ENCODE measurements at regions not wholly inside any gene's neighbourhood (a gene's known extent, or its start where the extent isn't known, plus 50 kb on each side); places are given as distances from the start of the nearest gene placed in this dataset.

DNA sequence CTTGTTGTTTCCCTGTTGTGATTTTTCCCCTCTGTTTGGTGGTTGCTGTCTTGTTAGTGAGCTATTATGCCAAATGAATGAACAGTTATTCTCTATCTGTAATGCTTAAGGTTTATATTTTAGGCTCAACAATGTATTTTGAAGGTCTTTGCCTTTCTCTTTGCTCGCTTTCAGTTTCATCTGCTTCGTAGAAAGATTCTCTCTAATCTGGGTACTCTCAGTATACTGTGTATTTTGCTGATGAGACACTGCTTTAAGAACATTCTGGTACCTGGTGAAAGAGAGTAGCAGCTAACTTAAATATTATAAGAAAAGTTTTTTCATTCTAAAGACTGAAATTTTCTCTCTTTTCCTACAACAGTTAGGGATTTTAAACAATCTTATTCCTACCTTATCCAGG, 1274.7 kb upstream of the PABPC4L start:
- TF ChIP-seq, protein P1, sequence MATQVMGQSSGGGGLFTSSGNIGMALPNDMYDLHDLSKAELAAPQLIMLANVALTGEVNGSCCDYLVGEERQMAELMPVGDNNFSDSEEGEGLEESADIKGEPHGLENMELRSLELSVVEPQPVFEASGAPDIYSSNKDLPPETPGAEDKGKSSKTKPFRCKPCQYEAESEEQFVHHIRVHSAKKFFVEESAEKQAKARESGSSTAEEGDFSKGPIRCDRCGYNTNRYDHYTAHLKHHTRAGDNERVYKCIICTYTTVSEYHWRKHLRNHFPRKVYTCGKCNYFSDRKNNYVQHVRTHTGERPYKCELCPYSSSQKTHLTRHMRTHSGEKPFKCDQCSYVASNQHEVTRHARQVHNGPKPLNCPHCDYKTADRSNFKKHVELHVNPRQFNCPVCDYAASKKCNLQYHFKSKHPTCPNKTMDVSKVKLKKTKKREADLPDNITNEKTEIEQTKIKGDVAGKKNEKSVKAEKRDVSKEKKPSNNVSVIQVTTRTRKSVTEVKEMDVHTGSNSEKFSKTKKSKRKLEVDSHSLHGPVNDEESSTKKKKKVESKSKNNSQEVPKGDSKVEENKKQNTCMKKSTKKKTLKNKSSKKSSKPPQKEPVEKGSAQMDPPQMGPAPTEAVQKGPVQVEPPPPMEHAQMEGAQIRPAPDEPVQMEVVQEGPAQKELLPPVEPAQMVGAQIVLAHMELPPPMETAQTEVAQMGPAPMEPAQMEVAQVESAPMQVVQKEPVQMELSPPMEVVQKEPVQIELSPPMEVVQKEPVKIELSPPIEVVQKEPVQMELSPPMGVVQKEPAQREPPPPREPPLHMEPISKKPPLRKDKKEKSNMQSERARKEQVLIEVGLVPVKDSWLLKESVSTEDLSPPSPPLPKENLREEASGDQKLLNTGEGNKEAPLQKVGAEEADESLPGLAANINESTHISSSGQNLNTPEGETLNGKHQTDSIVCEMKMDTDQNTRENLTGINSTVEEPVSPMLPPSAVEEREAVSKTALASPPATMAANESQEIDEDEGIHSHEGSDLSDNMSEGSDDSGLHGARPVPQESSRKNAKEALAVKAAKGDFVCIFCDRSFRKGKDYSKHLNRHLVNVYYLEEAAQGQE (IDR thresholded peaks at IDR 0.05; ENCODE audit: low read depth), result no peak
- no peak for TF ChIP-seq TAF1 (IDR thresholded peaks at IDR 0.05; ENCODE audit: low read depth)
- TF ChIP-seq, protein P2, sequence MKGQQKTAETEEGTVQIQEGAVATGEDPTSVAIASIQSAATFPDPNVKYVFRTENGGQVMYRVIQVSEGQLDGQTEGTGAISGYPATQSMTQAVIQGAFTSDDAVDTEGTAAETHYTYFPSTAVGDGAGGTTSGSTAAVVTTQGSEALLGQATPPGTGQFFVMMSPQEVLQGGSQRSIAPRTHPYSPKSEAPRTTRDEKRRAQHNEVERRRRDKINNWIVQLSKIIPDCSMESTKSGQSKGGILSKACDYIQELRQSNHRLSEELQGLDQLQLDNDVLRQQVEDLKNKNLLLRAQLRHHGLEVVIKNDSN (IDR thresholded peaks at IDR 0.05), result no peak
- no peak for TF ChIP-seq CREB1 (IDR thresholded peaks at IDR 0.05; ENCODE audit: low read depth)
- no peak for TF ChIP-seq RAD21 (IDR thresholded peaks at IDR 0.05; ENCODE audit: low read depth)
- TF ChIP-seq EP300 (IDR thresholded peaks at IDR 0.05; ENCODE audit: borderline replicate concordance), result no peak
- no peak for TF ChIP-seq YY1 (IDR thresholded peaks at IDR 0.05; ENCODE audit: low read depth)
- no peak for TF ChIP-seq CEBPB (IDR thresholded peaks at IDR 0.05)
- TF ChIP-seq TEAD4 (IDR thresholded peaks at IDR 0.05), result no peak
- TF ChIP-seq EGR1 (IDR thresholded peaks at IDR 0.05), result no peak
- TF ChIP-seq NFIC (IDR thresholded peaks at IDR 0.05), result no peak
- TF ChIP-seq, protein P3, sequence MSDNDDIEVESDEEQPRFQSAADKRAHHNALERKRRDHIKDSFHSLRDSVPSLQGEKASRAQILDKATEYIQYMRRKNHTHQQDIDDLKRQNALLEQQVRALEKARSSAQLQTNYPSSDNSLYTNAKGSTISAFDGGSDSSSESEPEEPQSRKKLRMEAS (IDR thresholded peaks at IDR 0.05), result no peak
- TF ChIP-seq FOXM1 (IDR thresholded peaks at IDR 0.05; ENCODE audit: borderline replicate concordance, low read depth), result no peak
- TF ChIP-seq ZBTB7A (IDR thresholded peaks at IDR 0.05; ENCODE audit: low read depth), result no peak
- TF ChIP-seq TCF12 (IDR thresholded peaks at IDR 0.05; ENCODE audit: low read depth), result no peak

DNA sequence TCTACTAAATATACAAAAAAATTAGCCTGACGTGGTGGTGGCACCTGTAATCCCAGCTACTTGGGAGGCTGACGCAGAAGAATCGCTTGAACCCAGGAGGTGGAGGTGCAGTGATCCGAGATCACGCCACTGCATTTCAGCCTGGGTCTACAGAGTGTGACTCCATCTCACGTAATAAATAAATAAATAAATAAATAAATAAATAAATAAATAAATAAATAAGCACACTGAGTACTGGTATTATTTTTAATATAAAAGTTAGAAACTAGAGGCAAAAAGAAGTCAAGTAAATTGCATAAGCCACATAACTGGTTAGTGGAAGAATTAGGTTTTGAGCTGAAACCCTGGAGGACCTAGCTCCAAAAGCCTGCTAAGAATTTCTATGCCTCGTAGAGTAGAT, 1262.7 kb upstream of the PABPC4L start:
- TF ChIP-seq YY1 (IDR thresholded peaks at IDR 0.05; ENCODE audit: low read depth) (no peak), TCF12 (IDR thresholded peaks at IDR 0.05; ENCODE audit: low read depth) (no peak), RAD21 (IDR thresholded peaks at IDR 0.05; ENCODE audit: low read depth) (no peak), TEAD4 (IDR thresholded peaks at IDR 0.05) (no peak), EGR1 (IDR thresholded peaks at IDR 0.05) (no peak), ZBTB7A (IDR thresholded peaks at IDR 0.05; ENCODE audit: low read depth) (no peak), CREB1 (IDR thresholded peaks at IDR 0.05; ENCODE audit: low read depth) (no peak), CEBPB (IDR thresholded peaks at IDR 0.05) (no peak), FOXM1 (IDR thresholded peaks at IDR 0.05; ENCODE audit: borderline replicate concordance, low read depth) (no peak), EP300 (IDR thresholded peaks at IDR 0.05; ENCODE audit: borderline replicate concordance) (no peak), NFIC (IDR thresholded peaks at IDR 0.05) (no peak), TAF1 (IDR thresholded peaks at IDR 0.05; ENCODE audit: low read depth) (no peak)
- TF ChIP-seq, protein P2 (IDR thresholded peaks at IDR 0.05), result no peak
- TF ChIP-seq, protein P3 (IDR thresholded peaks at IDR 0.05), result no peak
- TF ChIP-seq, protein P1 (IDR thresholded peaks at IDR 0.05; ENCODE audit: low read depth), result no peak

DNA sequence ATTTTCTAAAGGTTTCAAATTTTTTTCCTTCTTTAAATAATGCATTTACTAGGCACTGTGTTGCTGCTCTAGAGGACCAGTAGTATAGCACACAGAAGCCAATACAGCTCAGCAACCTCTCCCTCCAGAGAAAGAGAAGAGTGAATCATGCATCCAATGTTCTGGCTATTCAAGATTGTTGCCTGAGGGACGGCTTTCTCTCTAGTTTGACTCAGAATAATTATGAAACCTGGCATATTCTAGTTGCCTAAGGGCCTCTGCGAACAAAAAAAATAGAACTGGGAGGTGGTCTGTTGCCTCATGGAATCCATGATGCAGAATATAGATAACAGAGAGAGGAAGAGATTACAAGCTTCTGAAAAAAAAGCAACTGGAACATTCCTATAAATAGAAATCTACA, 1233.3 kb upstream of the PABPC4L start:
- TF ChIP-seq, protein P2 (IDR thresholded peaks at IDR 0.05), result no peak
- TF ChIP-seq CEBPB (IDR thresholded peaks at IDR 0.05) (no peak), CREB1 (IDR thresholded peaks at IDR 0.05; ENCODE audit: low read depth) (no peak)

DNA sequence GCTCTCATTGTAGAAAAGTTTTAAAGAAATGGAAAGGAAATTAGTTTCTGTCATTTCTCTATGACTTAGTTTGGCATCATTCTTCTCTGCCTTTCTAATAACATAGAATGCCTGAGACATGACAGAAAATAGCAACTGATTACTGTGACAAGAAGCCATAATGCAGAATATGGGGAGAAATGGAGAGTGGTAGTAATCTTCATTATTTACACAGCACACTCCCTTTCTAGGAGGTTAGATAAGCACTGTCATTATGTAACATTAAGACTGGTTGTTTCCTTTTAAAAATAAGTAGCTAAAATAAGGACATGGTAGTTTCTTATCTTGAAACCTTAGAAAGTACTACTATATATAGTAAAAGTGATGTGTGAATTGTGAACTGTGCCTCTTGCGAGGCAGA, 1227.9 kb upstream of the PABPC4L start:
- TF ChIP-seq RAD21 (IDR thresholded peaks at IDR 0.05; ENCODE audit: low read depth) (no peak), TEAD4 (IDR thresholded peaks at IDR 0.05) (no peak), FOXM1 (IDR thresholded peaks at IDR 0.05; ENCODE audit: borderline replicate concordance, low read depth) (no peak), TCF12 (IDR thresholded peaks at IDR 0.05; ENCODE audit: low read depth) (no peak), NFIC (IDR thresholded peaks at IDR 0.05) (no peak)
- TF ChIP-seq, protein P1 (IDR thresholded peaks at IDR 0.05; ENCODE audit: low read depth), result no peak
- TF ChIP-seq, protein P2 (IDR thresholded peaks at IDR 0.05), result no peak
